ENCODE measurements at regions not wholly inside any gene's neighbourhood (a gene's known extent, or its start where the extent isn't known, plus 50 kb on each side); places are given as distances from the start of the nearest gene placed in this dataset.

DNA sequence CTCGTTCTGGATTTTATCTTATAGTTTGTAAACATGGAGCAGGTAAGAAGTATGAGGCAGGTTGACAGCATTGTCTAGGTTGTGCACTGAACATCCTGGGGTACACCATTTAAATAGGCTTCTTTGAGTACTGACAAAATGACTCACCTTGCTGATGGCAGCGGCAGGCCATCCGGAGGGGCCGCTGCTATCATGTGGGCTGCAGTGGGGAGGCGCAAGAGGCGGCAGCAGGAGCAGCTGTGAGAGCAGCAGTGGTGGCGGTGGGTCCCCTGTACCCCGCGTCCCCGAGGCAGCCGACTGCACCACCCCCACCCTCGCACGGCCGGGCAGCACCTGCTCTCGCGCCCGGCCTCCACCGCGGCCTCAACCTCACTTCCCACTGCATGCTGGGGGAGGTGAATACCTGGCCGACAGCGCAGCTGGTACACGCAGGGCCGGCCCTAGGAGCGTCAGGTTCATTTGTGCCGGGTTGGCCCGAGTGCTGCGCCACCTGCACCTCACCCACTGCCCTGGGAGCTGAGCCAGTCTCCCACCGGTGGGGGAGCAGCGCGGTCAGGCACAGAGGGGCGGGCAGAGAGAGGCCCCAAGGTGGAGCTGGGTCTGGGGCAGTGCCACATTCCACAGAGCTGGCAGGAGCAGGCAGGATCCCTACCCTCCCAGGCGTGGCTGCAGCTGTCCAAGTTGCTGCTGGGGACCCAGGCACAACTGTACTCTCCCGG is 154.5 kb upstream of the RBMS1 start:
- H3K4me3 ChIP-seq (ENCODE audit: low read depth, low read length, poor library complexity, severe bottlenecking), result no peak overlapping the region
- no peak overlapping the region for H3K27ac ChIP-seq (ENCODE audit: low read depth, low read length, poor library complexity, severe bottlenecking)
- TF ChIP-seq EZH2 (IDR thresholded peaks at IDR 0.05; ENCODE audit: borderline replicate concordance, low read depth, low read length, poor library complexity, severe bottlenecking), result no peak
- TF ChIP-seq, protein P1, sequence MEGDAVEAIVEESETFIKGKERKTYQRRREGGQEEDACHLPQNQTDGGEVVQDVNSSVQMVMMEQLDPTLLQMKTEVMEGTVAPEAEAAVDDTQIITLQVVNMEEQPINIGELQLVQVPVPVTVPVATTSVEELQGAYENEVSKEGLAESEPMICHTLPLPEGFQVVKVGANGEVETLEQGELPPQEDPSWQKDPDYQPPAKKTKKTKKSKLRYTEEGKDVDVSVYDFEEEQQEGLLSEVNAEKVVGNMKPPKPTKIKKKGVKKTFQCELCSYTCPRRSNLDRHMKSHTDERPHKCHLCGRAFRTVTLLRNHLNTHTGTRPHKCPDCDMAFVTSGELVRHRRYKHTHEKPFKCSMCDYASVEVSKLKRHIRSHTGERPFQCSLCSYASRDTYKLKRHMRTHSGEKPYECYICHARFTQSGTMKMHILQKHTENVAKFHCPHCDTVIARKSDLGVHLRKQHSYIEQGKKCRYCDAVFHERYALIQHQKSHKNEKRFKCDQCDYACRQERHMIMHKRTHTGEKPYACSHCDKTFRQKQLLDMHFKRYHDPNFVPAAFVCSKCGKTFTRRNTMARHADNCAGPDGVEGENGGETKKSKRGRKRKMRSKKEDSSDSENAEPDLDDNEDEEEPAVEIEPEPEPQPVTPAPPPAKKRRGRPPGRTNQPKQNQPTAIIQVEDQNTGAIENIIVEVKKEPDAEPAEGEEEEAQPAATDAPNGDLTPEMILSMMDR (conservative IDR thresholded peaks at IDR 0.05; ENCODE audit: low read depth, low read length), result no peak
- no TSS peak for BruUV-seq (replicated peaks)
- H3K36me3 ChIP-seq (ENCODE audit: insufficient read depth, low read length, poor library complexity, severe bottlenecking), result no peaks in the 10 kb centered on the region
- no peaks in the 10 kb centered on the region for H3K9me3 ChIP-seq (ENCODE audit: low read depth, low read length, poor library complexity, severe bottlenecking)
- DNase-seq (ENCODE audit: low spot score), result no peak
- H3K4me1 ChIP-seq (ENCODE audit: insufficient read depth, low read length, poor library complexity, severe bottlenecking), result no peaks in the 10 kb centered on the region
- ChIA-PET POLR2A (ENCODE audit: low non-redundant PET) (no interaction called here), CTCF (no interaction called here)
- H3K27me3 ChIP-seq (replicated peaks; ENCODE audit: insufficient read depth, low read depth, low read length, poor library complexity), result no peaks in the 10 kb centered on the region
- intact Hi-C loops (cut with micrococcal nuclease; ENCODE audit: unreplicated experiment), result no loop called here

GRCh38 chr2:160649698-160650097 is 156.1 kb upstream of the RBMS1 start:
- Histone ChIP-seq H3K4me3 (ENCODE audit: low read depth, low read length, poor library complexity, severe bottlenecking) (no peak overlapping the region), H3K4me1 (ENCODE audit: insufficient read depth, low read length, poor library complexity, severe bottlenecking) (no peaks in the 10 kb centered on the region), H3K9me3 (ENCODE audit: low read depth, low read length, poor library complexity, severe bottlenecking) (no peaks in the 10 kb centered on the region), H3K27ac (ENCODE audit: low read depth, low read length, poor library complexity, severe bottlenecking) (no peak overlapping the region), H3K27me3 (replicated peaks; ENCODE audit: insufficient read depth, low read depth, low read length, poor library complexity) (no peaks in the 10 kb centered on the region), H3K36me3 (ENCODE audit: insufficient read depth, low read length, poor library complexity, severe bottlenecking) (no peaks in the 10 kb centered on the region)
- DNase-seq (ENCODE audit: low spot score), result no peak
- CTCF ChIA-PET, result no interaction called here
- TF ChIP-seq, protein P1 (conservative IDR thresholded peaks at IDR 0.05; ENCODE audit: low read depth, low read length), result no peak
- TF ChIP-seq EZH2 (IDR thresholded peaks at IDR 0.05; ENCODE audit: borderline replicate concordance, low read depth, low read length, poor library complexity, severe bottlenecking), result no peak
- POLR2A ChIA-PET (ENCODE audit: low non-redundant PET), result no interaction called here
- intact Hi-C loops (cut with micrococcal nuclease; ENCODE audit: unreplicated experiment), result no loop called here
- BruUV-seq (replicated peaks), result no TSS peak

- CTCF ChIA-PET, result no interaction called here
- no peak for DNase-seq (ENCODE audit: low spot score)
- no peak overlapping the region for H3K27ac ChIP-seq (ENCODE audit: low read depth, low read length, poor library complexity, severe bottlenecking)
- H3K27me3 ChIP-seq (replicated peaks; ENCODE audit: insufficient read depth, low read depth, low read length, poor library complexity), result no peaks in the 10 kb centered on the region
- no peaks in the 10 kb centered on the region for H3K36me3 ChIP-seq (ENCODE audit: insufficient read depth, low read length, poor library complexity, severe bottlenecking)
- BruUV-seq (replicated peaks), result no TSS peak
- no peaks in the 10 kb centered on the region for H3K4me1 ChIP-seq (ENCODE audit: insufficient read depth, low read length, poor library complexity, severe bottlenecking)
- no peaks in the 10 kb centered on the region for H3K9me3 ChIP-seq (ENCODE audit: low read depth, low read length, poor library complexity, severe bottlenecking)
- H3K4me3 ChIP-seq (ENCODE audit: low read depth, low read length, poor library complexity, severe bottlenecking), result no peak overlapping the region
- POLR2A ChIA-PET (ENCODE audit: low non-redundant PET), result no interaction called here
- intact Hi-C loops (cut with micrococcal nuclease; ENCODE audit: unreplicated experiment), result no loop called here
- TF ChIP-seq EZH2 (IDR thresholded peaks at IDR 0.05; ENCODE audit: borderline replicate concordance, low read depth, low read length, poor library complexity, severe bottlenecking), result no peak
- TF ChIP-seq, protein P1 (conservative IDR thresholded peaks at IDR 0.05; ENCODE audit: low read depth, low read length), result no peak
These were observed 156.8 kb upstream of the RBMS1 start for GRCh38 chr2:160650196-160651118.
